Mucosa of descending colon (tissue), 3 donors: ENCODE measurements at regions not wholly inside any gene's neighbourhood (a gene's known extent, or its start where the extent isn't known, plus 50 kb on each side); places are given as distances from the start of the nearest gene placed in this dataset.

Source experiments
- ATAC-seq: fragments of 200-7000 bp; cut with Tn5 transposase; one replicate; pipeline ENCODE4 v1.9.1; 2020; ENCODE audit warnings: mild to moderate bottlenecking, moderate library complexity
- DNase-seq, 3 donors: peaks; one replicate each; pipeline ENCODE4 v3.0.0-alpha.2; 2020
- H3K36me3 ChIP-seq: fragments of 200-600 bp; one replicate; pipeline ENCODE4 v1.8.0; 2021; ENCODE audit warnings: low read depth, mild to moderate bottlenecking
- H3K4me1 ChIP-seq: fragments of 200-600 bp; one replicate; pipeline ENCODE4 v1.8.0; 2021; ENCODE audit warnings: low read depth, mild to moderate bottlenecking
- H3K4me3 ChIP-seq: fragments of 200-600 bp; one replicate; pipeline ENCODE4 v1.8.0; 2021; ENCODE audit warnings: mild to moderate bottlenecking
- H3K9me3 ChIP-seq: fragments of 200-600 bp; one replicate; pipeline ENCODE4 v1.8.0; 2021; ENCODE audit warnings: mild to moderate bottlenecking
- CTCF ChIP-seq: fragments of 200-600 bp; IDR thresholded peaks from one replicate; pipeline ENCODE4 v1.8.0; 2022; ENCODE audit warnings: antibody characterized with exemption, mild to moderate bottlenecking
- intact Hi-C, 2 donors: fragments of 100-400 bp; cut with DNase I in 1 of 2; cut with micrococcal nuclease in 1 of 2; formaldehyde crosslinking; loops; one replicate each; pipeline versions ENCODE4 v1.11.0 to v1.11.1; 2022; cut with DNase I, micrococcal nuclease
- donor health status: DM: no; HTN: no; CAD: no; lungs with moderate emphysema.
- donor health status: DM: no; HTN: no; CAD: no.
- donor health status: DM: no; HTN: yes; CAD: no.

DNA sequence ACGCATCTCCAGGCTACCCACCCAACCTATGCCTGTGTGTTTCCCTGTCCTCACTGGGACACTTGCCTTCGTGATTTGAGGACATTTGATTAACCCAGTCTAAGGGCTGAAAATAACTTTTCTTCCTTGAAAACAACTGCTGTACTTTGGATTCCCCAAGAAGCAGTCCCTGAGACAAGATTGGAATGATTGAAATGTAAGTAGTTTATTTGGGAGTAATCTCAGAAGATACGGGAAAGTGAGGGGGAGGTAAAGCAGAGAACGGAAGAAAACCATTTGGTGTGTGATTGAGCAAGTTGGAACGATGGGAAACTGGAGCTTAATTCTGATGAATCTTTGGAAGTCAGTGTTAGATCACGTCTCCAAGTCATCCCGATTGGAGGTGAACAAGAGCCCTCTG, 143.8 kb upstream of the LMCD1 start:
- TF ChIP-seq CTCF: no peak
- no peaks in the 10 kb centered on the region for H3K4me1 ChIP-seq
- ATAC-seq (no peak), DNase-seq (no peak)
- no peak overlapping the region for H3K4me3 ChIP-seq
- no peaks in the 10 kb centered on the region for H3K36me3 ChIP-seq
- no peaks in the 10 kb centered on the region for H3K9me3 ChIP-seq
- intact Hi-C loops: no loop called here

GRCh38 chr3:8359133-8359532, 142.5 kb upstream of the LMCD1 start:
- ATAC-seq (no peak), DNase-seq (no peak)
- no peak for TF ChIP-seq CTCF

GRCh38 chr3:8363200-8363599, 138.4 kb upstream of the LMCD1 start:
- Histone ChIP-seq H3K4me3 (no peak overlapping the region), H3K9me3 (no peaks in the 10 kb centered on the region), H3K36me3 (no peaks in the 10 kb centered on the region), H3K4me1 (no peaks in the 10 kb centered on the region)
- DNase-seq: no peak
- TF ChIP-seq CTCF: no peak
- intact Hi-C loops: no loop called here
- ATAC-seq: no peak

More at GRCh38 chr3:8359133-8359532, 142.5 kb upstream of the LMCD1 start:
- H3K4me3 ChIP-seq: no peak overlapping the region
- no peaks in the 10 kb centered on the region for H3K9me3 ChIP-seq
- H3K36me3 ChIP-seq: no peaks in the 10 kb centered on the region
- no peaks in the 10 kb centered on the region for H3K4me1 ChIP-seq
- intact Hi-C loops: no loop called here

DNA sequence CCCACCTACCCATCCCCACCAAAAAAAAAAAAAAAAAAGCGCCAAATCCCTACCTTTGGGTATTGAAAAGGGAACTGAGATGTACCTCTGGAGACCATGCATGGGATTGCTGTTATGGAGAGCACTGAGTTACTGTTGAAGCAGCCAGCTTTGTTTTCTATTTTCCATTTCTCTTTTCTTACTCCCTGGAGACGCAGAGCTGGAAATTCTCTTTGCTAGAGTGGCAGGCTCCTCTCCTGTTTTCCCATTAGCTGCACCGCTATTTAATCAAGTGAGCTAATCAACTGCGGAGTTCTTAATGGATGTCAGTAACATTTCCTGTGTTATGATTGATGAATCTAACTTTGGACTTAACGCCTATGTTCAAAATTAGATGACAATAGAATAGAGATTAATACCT, 136.1 kb upstream of the LMCD1 start:
- H3K36me3 ChIP-seq: no peaks in the 10 kb centered on the region
- no peaks in the 10 kb centered on the region for H3K4me1 ChIP-seq
- H3K9me3 ChIP-seq: no peaks in the 10 kb centered on the region
- intact Hi-C loops: no loop called here
- H3K4me3 ChIP-seq: no peak overlapping the region
- ATAC-seq: no peak
- no peak for TF ChIP-seq CTCF
- DNase-seq: no peak

DNA sequence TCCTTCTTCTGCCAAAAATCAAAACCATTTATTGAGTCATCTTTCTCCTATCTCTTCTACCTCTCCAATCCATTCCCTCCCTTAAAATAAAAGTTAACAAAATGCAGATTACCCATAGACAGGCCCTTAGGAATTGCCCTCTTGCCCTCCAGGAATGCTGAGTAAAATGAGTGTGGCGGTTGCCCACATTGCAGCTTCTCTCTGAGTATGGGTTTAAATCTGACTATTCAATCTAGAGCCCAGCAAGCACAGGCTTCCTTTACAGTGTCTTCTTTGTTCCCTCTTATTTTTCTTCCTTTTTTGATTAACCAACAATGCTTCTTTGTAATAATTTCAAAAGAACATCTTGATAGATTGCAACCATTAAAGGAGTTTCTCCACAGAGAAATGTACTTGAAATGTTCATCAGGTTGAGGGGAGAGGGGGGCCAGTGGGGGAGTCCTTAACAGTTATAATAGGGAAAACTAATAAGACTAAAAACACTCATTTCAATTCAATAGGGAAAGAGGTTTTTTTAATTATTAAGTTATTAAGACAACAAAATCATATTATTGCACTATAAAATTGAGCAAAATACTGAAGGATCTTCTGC, 135.3 kb upstream of the LMCD1 start:
- no peak for TF ChIP-seq CTCF
- Histone ChIP-seq H3K36me3 (no peaks in the 10 kb centered on the region), H3K4me1 (no peaks in the 10 kb centered on the region), H3K4me3 (no peak overlapping the region), H3K9me3 (no peaks in the 10 kb centered on the region)
- DNase-seq (no peak), ATAC-seq (no peak)
- intact Hi-C loops: no loop called here

GRCh38 chr3:8368598-8368997, 133.0 kb upstream of the LMCD1 start:
- ATAC-seq (no peak), DNase-seq (no peak)
- Histone ChIP-seq H3K4me3 (no peak overlapping the region), H3K9me3 (no peaks in the 10 kb centered on the region), H3K36me3 (no peaks in the 10 kb centered on the region), H3K4me1 (no peaks in the 10 kb centered on the region)
- no peak for TF ChIP-seq CTCF
- intact Hi-C loops: no loop called here
